ENCODE measurements at regions not wholly inside any gene's neighbourhood (a gene's known extent, or its start where the extent isn't known, plus 50 kb on each side); places are given as distances from the start of the nearest gene placed in this dataset.

DNA sequence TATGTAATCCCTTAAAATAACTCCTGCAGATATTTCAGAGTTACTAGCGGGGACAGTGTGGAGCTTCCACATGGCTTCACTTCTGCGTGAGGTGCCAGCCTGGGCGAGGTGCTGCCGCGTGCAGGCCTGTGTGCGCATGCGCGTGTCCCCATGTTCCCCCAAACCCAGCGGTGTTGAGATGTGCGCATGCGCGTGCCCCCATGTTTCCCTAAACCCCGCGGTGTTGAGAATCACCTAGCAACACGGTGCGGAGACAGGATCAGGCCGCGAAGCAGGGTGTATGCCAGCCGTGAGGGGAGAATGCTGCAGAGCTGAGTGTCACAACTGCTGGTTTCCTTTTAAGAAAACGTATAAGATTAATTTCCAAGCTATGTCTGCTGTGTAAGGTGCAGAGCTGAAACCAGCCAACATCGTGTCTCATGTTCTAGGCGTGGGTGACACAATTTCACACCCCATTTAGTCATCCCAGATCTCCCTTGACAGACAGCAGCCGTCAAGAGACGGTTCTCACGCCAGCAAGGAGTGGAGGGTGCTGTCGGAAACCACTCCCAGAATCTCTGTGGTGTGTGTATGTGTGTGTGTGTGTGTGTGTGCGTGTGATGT, 71.9 kb upstream of the ADARB2 start:
- DNase-seq (ENCODE audit: low read depth in 2 of 2), result peak in 1 of 2 donors; percentile 3

DNA sequence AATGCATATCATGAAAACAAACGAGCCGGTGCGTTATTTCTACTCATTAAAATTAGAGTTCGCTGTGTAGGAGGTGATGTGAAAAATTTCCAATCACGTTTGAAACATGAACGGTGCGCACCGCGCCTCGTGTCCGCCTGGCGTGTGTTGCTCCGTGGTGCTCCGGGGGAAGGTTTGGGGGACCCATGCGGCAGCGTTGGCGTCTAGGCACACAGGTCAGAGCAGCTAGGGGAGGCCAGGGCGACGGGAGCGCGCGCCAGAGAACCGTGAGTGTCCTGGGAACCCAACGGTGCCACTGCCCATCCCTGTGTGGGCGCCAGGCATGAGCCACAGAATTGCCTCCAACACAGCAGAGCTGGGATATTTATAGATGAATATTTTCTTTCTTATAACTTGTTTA, 70.6 kb upstream of the ADARB2 start:
- DNase-seq (ENCODE audit: low read depth in 2 of 2), result no peak

DNA sequence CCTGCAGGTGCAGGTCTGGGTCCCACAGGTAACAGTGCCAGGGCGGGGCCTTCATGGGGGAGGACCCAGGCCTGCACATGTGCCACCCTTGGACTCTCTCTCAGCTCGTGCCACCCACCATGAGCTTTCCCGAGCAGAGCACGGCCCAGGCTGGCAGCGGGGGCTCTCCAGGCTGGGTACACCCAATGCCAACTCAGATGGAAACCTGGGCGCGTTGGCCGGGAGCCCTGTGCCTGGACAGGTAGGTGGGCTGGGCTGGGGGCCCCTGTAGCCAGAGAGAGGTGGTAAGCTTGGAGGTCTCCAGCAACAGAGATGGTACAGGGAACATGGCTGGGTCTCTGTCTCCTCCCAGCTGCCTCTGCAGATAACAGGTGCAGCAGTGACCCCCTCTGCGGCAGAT, 69.9 kb upstream of the ADARB2 start:
- DNase-seq (ENCODE audit: low read depth in 2 of 2), result no peak

DNA sequence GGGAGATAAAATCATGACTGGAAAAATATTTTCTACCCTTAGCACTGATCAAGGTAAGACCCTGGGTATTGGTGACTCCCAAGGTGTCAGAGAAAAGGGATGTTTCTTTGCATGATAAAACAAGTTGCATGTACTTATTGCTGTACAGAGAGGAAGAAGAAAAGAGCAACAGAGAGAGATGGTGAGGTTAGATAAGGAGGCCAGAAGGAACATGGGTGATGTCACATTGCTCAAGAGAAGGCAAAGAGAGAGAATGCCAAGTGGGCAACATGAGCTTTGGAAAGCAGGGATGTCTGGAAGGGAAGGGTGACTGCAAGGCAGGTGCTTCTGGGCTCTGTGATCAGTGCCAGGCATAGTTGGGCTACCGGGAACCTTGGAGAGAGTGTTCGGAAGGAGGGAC, 65.1 kb upstream of the ADARB2 start:
- no peak for DNase-seq (ENCODE audit: low read depth in 2 of 2)

DNA sequence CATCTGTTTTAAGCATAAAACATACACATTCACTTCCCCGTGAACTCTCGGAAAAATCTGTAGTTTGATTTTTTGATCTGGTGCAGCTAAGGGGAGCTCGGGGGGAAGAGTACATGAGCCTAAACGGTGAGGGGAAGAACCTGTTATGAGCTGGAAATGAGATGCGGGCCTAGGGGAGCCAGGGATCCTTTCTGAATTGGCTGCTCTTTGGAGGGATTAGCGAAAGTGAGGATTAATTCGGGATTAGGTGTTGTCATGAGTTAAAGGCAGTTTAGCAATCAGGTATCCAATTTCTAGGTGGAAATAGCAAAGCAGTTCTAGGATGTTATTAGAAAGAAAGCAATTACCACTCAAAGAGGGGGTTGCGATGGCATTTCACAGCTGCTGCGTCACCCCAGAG, 51.1 kb upstream of the ADARB2 start:
- DNase-seq (ENCODE audit: low read depth in 2 of 2), result no peak
